GM23248 (cell line): ENCODE measurements at regions not wholly inside any gene's neighbourhood (a gene's known extent, or its start where the extent isn't known, plus 50 kb on each side); places are given as distances from the start of the nearest gene placed in this dataset.

Experiments
- EZH2 ChIP-seq: fragments of 200-600 bp; sonication (generic); IDR thresholded peaks from 2 replicates; pipeline ENCODE4 v1.6.1; 2018; ENCODE audit warnings: antibody characterized with exemption, mild to moderate bottlenecking; ENCODE audit not compliant: insufficient read depth, poor library complexity, severe bottlenecking
- EZH2phosphoT487 ChIP-seq: fragments of 200-600 bp; sonication (generic); IDR thresholded peaks from 2 replicates; pipeline ENCODE4 v1.6.1; 2018; ENCODE audit warnings: antibody characterized with exemption, moderate library complexity, mild to moderate bottlenecking, low read depth; ENCODE audit not compliant: insufficient read depth

GRCh38 chr15:62539236-62539635, 374.2 kb upstream of the C2CD4B start:
- TF ChIP-seq EZH2 (no peak), EZH2phosphoT487 (no peak)
